Esophagus (tissue), 2 donors: ENCODE measurements at regions not wholly inside any gene's neighbourhood (a gene's known extent, or its start where the extent isn't known, plus 50 kb on each side); places are given as distances from the start of the nearest gene placed in this dataset.

Experiments used
- H3K27ac ChIP-seq, 2 donors: one replicate each; pipeline ENCODE4 v1.5.1; 2013; ENCODE audit warnings: low read depth in 2 of 2, mild to moderate bottlenecking in 2 of 2, inconsistent platforms in 1 of 2, low read length in 1 of 2, moderate library complexity in 1 of 2
- H3K27me3 ChIP-seq, 2 donors: one replicate each; pipeline ENCODE4 v1.6.1; 2013; ENCODE audit warnings: low read length in 2 of 2, control low read depth in 1 of 2, mild to moderate bottlenecking in 1 of 2; ENCODE audit not compliant: insufficient read depth in 2 of 2, control insufficient read depth in 1 of 2
- H3K36me3 ChIP-seq, 2 donors: one replicate each; pipeline ENCODE4 v1.6.1; 2013; ENCODE audit warnings: low read length in 1 of 2; ENCODE audit not compliant: control insufficient read depth in 2 of 2, insufficient read depth in 2 of 2
- H3K4me1 ChIP-seq, 2 donors: one replicate each; pipeline ENCODE4 v1.6.1; 2013; ENCODE audit warnings: low read length in 1 of 2; ENCODE audit not compliant: control insufficient read depth in 2 of 2, insufficient read depth in 2 of 2
- H3K4me3 ChIP-seq, 2 donors: one replicate each; pipeline ENCODE4 v1.5.1; 2013; ENCODE audit warnings: low read length in 2 of 2, mild to moderate bottlenecking in 2 of 2, low read depth in 1 of 2, moderate library complexity in 1 of 2
- H3K9me3 ChIP-seq, 2 donors: one replicate each; pipeline ENCODE4 v1.6.1; 2013; ENCODE audit warnings: mild to moderate bottlenecking in 2 of 2, low read depth in 1 of 2, low read length in 1 of 2, moderate library complexity in 1 of 2; ENCODE audit not compliant: control insufficient read depth in 2 of 2, insufficient read depth in 1 of 2
- WGBS, 2 donors: extraction: QIAGEN DNeasy Blood & Tissue Kit; methylation state at CpG; one replicate each; pipeline ENCODE4 v1.1.7; 2013; 5-methylcytosine and 5-hydroxymethylcytosine counted together
- donor health status: healthy with polysubstance abuse.
- donor health status: Bipolar disorder and iron deficiency.

GRCh38 chr9:91036826-91037510, 235.3 kb downstream of the SYK start:
- no peaks in the 10 kb centered on the region for H3K9me3 ChIP-seq
- H3K4me1 ChIP-seq: peaks cover 3 to 15% of the 10 kb centered on the region in 2 donors
- no peaks in the 10 kb centered on the region for H3K27me3 ChIP-seq
- peak overlapping the region in 1 of 2 donors; percentile 36 for H3K27ac ChIP-seq
- no peak overlapping the region for H3K4me3 ChIP-seq
- H3K36me3 ChIP-seq: no peaks in the 10 kb centered on the region
- 32 to 42% methylated on average over 31 to 32 of the region's 32 CpGs for WGBS, 2 donors

GRCh38 chr9:91037511-91038482, 236.2 kb downstream of the SYK start:
- Histone ChIP-seq H3K9me3 (no peaks in the 10 kb centered on the region), H3K4me3 (no peak overlapping the region), H3K27me3 (no peaks in the 10 kb centered on the region), H3K27ac (peak overlapping the region; percentile 38 to 56), H3K4me1 (peaks cover 3 to 15% of the 10 kb centered on the region in 2 donors), H3K36me3 (no peaks in the 10 kb centered on the region)
- WGBS, 2 donors: 40 to 46% methylated on average over 22 of the region's 22 CpGs

GRCh38 chr9:91038483-91039124, 237.0 kb downstream of the SYK start:
- Histone ChIP-seq H3K27me3 (no peaks in the 10 kb centered on the region), H3K27ac (peak overlapping the region in 1 of 2 donors; percentile 38), H3K4me1 (peaks cover 3 to 15% of the 10 kb centered on the region in 2 donors), H3K9me3 (no peaks in the 10 kb centered on the region), H3K36me3 (no peaks in the 10 kb centered on the region), H3K4me3 (no peak overlapping the region)
- 91 to 92% methylated on average over 10 of the region's 10 CpGs for WGBS, 2 donors

GRCh38 chr9:91039125-91039834, 237.7 kb downstream of the SYK start:
- H3K27me3 ChIP-seq: no peaks in the 10 kb centered on the region
- H3K36me3 ChIP-seq: no peaks in the 10 kb centered on the region
- no peak overlapping the region for H3K27ac ChIP-seq
- H3K4me3 ChIP-seq: no peak overlapping the region
- H3K9me3 ChIP-seq: no peaks in the 10 kb centered on the region
- WGBS, 2 donors: 95 to 96% methylated on average over 8 of the region's 8 CpGs
- peaks cover 3 to 15% of the 10 kb centered on the region in 2 donors for H3K4me1 ChIP-seq

- Histone ChIP-seq H3K36me3 (no peaks in the 10 kb centered on the region), H3K9me3 (no peaks in the 10 kb centered on the region), H3K4me1 (peaks cover 3 to 15% of the 10 kb centered on the region in 2 donors), H3K27ac (no peak overlapping the region), H3K27me3 (no peaks in the 10 kb centered on the region), H3K4me3 (no peak overlapping the region)
- 94% methylated on average over 8 of the region's 8 CpGs for WGBS, 2 donors
Observed at GRCh38 chr9:91039835-91040140, 238.2 kb downstream of the SYK start.

GRCh38 chr9:91040371-91041215, 239.0 kb downstream of the SYK start:
- WGBS, 2 donors: 97% methylated on average over 14 of the region's 14 CpGs
- Histone ChIP-seq H3K27ac (no peak overlapping the region), H3K4me3 (no peak overlapping the region), H3K27me3 (no peaks in the 10 kb centered on the region), H3K36me3 (no peaks in the 10 kb centered on the region), H3K4me1 (peaks cover 3 to 15% of the 10 kb centered on the region in 2 donors), H3K9me3 (no peaks in the 10 kb centered on the region)

- Histone ChIP-seq H3K9me3 (no peaks in the 10 kb centered on the region), H3K27me3 (no peaks in the 10 kb centered on the region), H3K4me1 (peaks cover 3 to 10% of the 10 kb centered on the region in 2 donors), H3K4me3 (no peak overlapping the region), H3K27ac (no peak overlapping the region), H3K36me3 (no peaks in the 10 kb centered on the region)
- 85 to 88% methylated on average over 4 of the region's 4 CpGs for WGBS, 2 donors
Observed at GRCh38 chr9:91042024-91042423, 240.4 kb downstream of the SYK start.

- H3K27ac ChIP-seq: no peak overlapping the region
- no peaks in the 10 kb centered on the region for H3K36me3 ChIP-seq
- WGBS, 2 donors: 91 to 94% methylated on average over 5 of the region's 5 CpGs
- no peaks in the 10 kb centered on the region for H3K27me3 ChIP-seq
- peaks cover 3 to 6% of the 10 kb centered on the region in 2 donors for H3K4me1 ChIP-seq
- no peak overlapping the region for H3K4me3 ChIP-seq
- no peaks in the 10 kb centered on the region for H3K9me3 ChIP-seq
Observed at GRCh38 chr9:91042541-91042940, 240.9 kb downstream of the SYK start.
